Muscle of back (tissue), 3 donors: ENCODE measurements at regions not wholly inside any gene's neighbourhood (a gene's known extent, or its start where the extent isn't known, plus 50 kb on each side); places are given as distances from the start of the nearest gene placed in this dataset.
"Not testable (repeated sequence)": the region's sequence is repeated elsewhere in the genome, so short reads cannot be mapped to it uniquely, and the experiment has no call there.

ENCODE experiments used
- DNase-seq, 3 donors: peaks; one replicate each; pipeline versions ENCODE4 v3.0.0 to v3.0.0-alpha.2; 2013

DNA sequence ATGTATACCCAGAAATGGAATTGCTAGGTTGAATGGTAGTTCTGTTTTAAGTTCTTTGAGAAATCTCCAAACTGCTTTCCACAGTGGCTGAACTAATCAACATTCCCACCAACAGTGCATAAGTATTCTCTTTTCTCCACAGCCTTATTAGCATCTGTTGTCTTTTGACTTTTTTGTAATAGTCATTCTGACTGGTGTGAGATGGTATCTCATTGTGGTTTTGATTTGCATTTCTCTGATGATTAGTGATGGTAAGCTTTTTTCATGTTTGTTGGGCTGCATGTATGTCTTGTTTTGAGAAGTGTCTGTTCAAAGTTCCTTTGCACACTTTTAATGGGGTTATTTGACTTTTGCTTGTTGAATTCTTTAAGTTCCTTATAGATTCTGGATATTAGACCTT is 52.4 kb upstream of the EHHADH start:
- not testable (repeated sequence) for DNase-seq

GRCh38 chr3:185306847-185307246 is 53.0 kb upstream of the EHHADH start:
- DNase-seq: no peak

DNA sequence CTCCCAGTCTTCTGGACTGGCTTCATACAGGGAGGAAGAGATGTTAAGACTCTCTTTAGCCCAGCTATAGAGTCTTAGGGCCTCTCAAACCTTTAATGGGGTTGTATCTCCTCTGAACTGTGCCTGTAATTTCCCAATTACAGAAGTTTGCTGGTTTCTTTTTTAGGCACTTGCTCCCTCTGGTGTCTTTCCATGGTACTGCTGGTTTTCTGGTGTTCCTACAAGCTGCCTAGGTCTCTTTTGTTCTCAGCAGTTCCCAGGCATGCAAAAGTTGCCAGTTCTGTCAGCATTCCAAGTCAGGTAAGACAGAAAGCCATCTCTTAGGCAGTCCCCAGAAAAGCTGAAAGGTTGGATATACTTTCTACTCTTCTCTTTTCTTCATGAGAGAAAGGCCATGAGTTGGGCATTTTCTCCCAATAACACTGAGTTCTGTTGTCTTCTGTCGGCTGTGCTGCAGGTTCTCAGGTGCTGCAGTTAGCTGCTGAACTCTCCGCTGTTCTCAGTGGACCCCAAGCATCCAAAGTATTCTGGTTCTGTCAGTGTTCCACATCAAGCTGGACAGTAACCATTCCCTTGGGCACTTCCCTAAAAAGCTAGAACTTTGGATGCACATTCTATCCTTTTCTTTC is 54.4 kb upstream of the EHHADH start:
- DNase-seq: peak in 1 of 3 donors; percentile 22

DNA sequence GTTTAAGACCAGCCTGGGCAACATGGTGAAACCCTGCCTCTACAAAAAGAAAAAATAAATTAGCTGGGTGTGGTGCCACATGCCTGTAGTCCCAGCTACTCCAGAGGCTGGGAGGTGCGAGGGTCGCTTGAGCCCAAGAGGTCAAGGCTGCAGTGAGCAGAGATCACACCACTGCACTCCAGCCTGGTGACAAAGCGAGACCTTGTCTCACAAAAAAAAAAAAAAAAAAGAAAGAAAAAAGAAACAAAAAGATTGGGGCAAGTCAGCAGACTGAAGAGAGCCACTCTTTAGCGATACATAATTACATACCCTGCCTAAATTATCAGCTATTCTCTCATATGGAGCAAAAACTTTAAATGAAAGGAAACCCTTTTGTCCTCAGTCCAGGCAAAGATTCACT is 53.6 kb upstream of the MAP3K13 start:
- no peak for DNase-seq

- DNase-seq: no peak
These were observed 53.1 kb upstream of the MAP3K13 start for GRCh38 chr3:185309795-185310194.

GRCh38 chr3:185311991-185312390 is 50.9 kb upstream of the MAP3K13 start:
- no peak for DNase-seq
